Heart left ventricle (tissue), 13 donors: ENCODE measurements at regions not wholly inside any gene's neighbourhood (a gene's known extent, or its start where the extent isn't known, plus 50 kb on each side); places are given as distances from the start of the nearest gene placed in this dataset.

Experiments
- CTCF ChIP-seq, 12 donors: fragments of 200-600 bp; sonication (generic) in 4 of 12; IDR thresholded peaks; one replicate each; pipeline versions ENCODE4 v1.5.0 to v1.8.0; 2018 to 2022; ENCODE audit warnings: antibody characterized with exemption in 12 of 12, mild to moderate bottlenecking in 5 of 12
- POLR2A ChIP-seq, 2 donors: fragments of 450-650 bp; IDR thresholded peaks; one replicate each; pipeline ENCODE4 v1.6.1; 2017; ENCODE audit warnings: antibody characterized with exemption in 2 of 2, mild to moderate bottlenecking in 2 of 2, moderate library complexity in 2 of 2
- donor health status: ischemic (EF 13 %, LVEDD 7.1; RV severe dilation, severe dysfunction).
- donor health status: DM: no; HTN: yes; CAD: no.
- donor health status: DM: no; HTN: no; CAD: no.
- donor health status: ischemic (EF 25% LVEDD 6.9; RV normal size, moderate dysfunction).
- donor health status: ischemic (EF 25% LVEDD 5.7; RV mildly dilated, moderate dysfunction).
- donor health status: ischemic (EF 35%, LVEDD 5.7; RV mildly dilated, moderate dysfunction).
- donor health status: nonischemic (EF 11% LVEDD 7.7; RV severe dilation, severe dysfunction).
- donor health status: DM: yes; HTN: yes; CAD: no.
- donor health status: PGD.
- donor health status: ischemic (EF 29% LVEDD 5.4; RV normal size, mild dysfunction).
- donor health status: nonischemic (EF 23%, LVEDD 6.1; RV moderate dilation, normal function).

DNA sequence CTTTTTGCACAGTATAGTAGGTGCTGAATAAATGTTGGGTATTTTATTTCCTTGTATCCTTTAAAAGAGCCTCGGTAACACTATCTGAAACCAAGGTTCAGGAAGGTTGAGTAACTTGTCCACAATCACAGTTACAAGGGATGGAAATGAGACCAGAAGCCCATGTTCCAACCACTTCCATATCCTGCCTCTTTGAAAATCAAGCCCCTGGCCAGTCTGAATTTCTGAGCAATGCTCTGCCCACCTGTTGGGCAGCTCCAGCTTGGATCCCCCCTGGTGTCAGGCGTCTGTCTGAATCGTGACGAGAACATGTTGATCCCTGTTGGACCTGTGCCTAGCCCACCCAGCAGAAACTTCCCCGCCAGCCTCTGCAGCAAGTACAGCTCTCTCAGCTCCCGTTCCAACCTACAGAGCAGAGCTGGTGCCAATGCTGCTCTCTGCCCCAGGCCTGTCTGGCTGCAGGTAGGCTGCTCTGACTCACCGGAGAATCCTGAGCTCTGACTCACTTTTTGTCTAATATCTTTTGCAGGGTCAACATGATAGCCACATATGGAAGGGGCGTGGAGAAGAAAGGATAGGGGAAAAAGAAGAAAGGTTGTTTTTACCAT is 595.5 kb downstream of the INHBA start:
- no peak for TF ChIP-seq CTCF (IDR thresholded peaks at IDR 0.05)
- no peak for TF ChIP-seq POLR2A (IDR thresholded peaks at IDR 0.05)
